Neural progenitor cell (in vitro differentiated cells): ENCODE measurements at regions not wholly inside any gene's neighbourhood (a gene's known extent, or its start where the extent isn't known, plus 50 kb on each side); places are given as distances from the start of the nearest gene placed in this dataset.
"Not testable (repeated sequence)": the region's sequence is repeated elsewhere in the genome, so short reads cannot be mapped to it uniquely, and the experiment has no call there.

ENCODE experiments used
- DNase-seq: peaks from one replicate; pipeline ENCODE4 v3.0.0-alpha.2; 2016; ENCODE audit warnings: low spot score
- H2AFZ ChIP-seq: fragments of 200-600 bp; sonication (generic); replicated peaks from 2 replicates; pipeline ENCODE4 v1.6.1; 2016; ENCODE audit warnings: antibody characterized with exemption
- H3F3A ChIP-seq: fragments of 200-600 bp; sonication (generic); 2 replicates; pipeline ENCODE4 v1.6.1; 2016; ENCODE audit warnings: antibody characterized with exemption, low read depth
- H3K27ac ChIP-seq: fragments of 200-600 bp; sonication (generic); 2 replicates; pipeline ENCODE4 v1.5.1; 2016; ENCODE audit warnings: mild to moderate bottlenecking
- H3K27me3 ChIP-seq: fragments of 200-600 bp; sonication (generic); 2 replicates; pipeline ENCODE4 v1.6.1; 2016; ENCODE audit warnings: mild to moderate bottlenecking, moderate library complexity
- H3K36me3 ChIP-seq: fragments of 200-600 bp; sonication (generic); 2 replicates; pipeline ENCODE4 v1.5.1; 2016
- H3K4me1 ChIP-seq: fragments of 200-600 bp; sonication (generic); 2 replicates; pipeline ENCODE4 v1.6.1; 2016; ENCODE audit warnings: mixed run types
- H3K4me2 ChIP-seq: fragments of 200-600 bp; sonication (generic); 2 replicates; pipeline ENCODE4 v1.6.1; 2016
- H3K4me3 ChIP-seq: fragments of 200-600 bp; sonication (generic); 2 replicates; pipeline ENCODE4 v1.5.1; 2016
- H3K79me2 ChIP-seq: fragments of 200-600 bp; sonication (generic); 2 replicates; pipeline ENCODE4 v1.6.1; 2016; ENCODE audit warnings: low read depth
- H3K9ac ChIP-seq: fragments of 200-600 bp; sonication (generic); 2 replicates; pipeline ENCODE4 v1.6.1; 2016
- H3K9me3 ChIP-seq: fragments of 200-600 bp; sonication (generic); 2 replicates; pipeline ENCODE4 v1.5.1; 2016; ENCODE audit warnings: low read depth
- H4K20me1 ChIP-seq: fragments of 200-600 bp; sonication (generic); 2 replicates; pipeline ENCODE4 v1.6.1; 2016; ENCODE audit warnings: low read depth
- H3K27ac Mint-ChIP-seq: 3 replicates; pipeline ENCODE4 v1.8.0; 2021; ENCODE audit warnings: mixed read lengths
- H3K27me3 Mint-ChIP-seq: 2 replicates; pipeline ENCODE4 v1.8.0; 2022; ENCODE audit warnings: low read depth, mild to moderate bottlenecking, inconsistent platforms, moderate library complexity, mixed read lengths; ENCODE audit not compliant: insufficient read depth
- H3K36me3 Mint-ChIP-seq: 3 replicates; pipeline ENCODE4 v1.8.0; 2021; ENCODE audit warnings: mixed read lengths
- H3K4me1 Mint-ChIP-seq: 3 replicates; pipeline ENCODE4 v1.8.0; 2021; ENCODE audit warnings: mixed read lengths
- H3K4me3 Mint-ChIP-seq: 3 replicates; pipeline ENCODE4 v1.8.0; 2021; ENCODE audit warnings: mild to moderate bottlenecking, moderate library complexity, mixed read lengths
- H3K9me3 Mint-ChIP-seq: 3 replicates; pipeline ENCODE4 v1.8.0; 2020; ENCODE audit warnings: mixed read lengths
- CTCF ChIP-seq: fragments of 200-600 bp; sonication (generic); IDR thresholded peaks from 2 replicates; pipeline ENCODE4 v1.5.1; 2017; ENCODE audit warnings: antibody characterized with exemption, mild to moderate bottlenecking
- EZH2 ChIP-seq: fragments of 200-600 bp; sonication (generic); IDR thresholded peaks from 2 replicates; pipeline ENCODE4 v1.6.1; 2017; ENCODE audit warnings: antibody characterized with exemption, mild to moderate bottlenecking, moderate library complexity
- EZH2phosphoT487 ChIP-seq: fragments of 200-600 bp; sonication (generic); IDR thresholded peaks from 2 replicates; pipeline ENCODE4 v1.6.1; 2017; ENCODE audit warnings: antibody characterized with exemption

GRCh38 chr4:43651991-43652390 is 759.5 kb downstream of the GRXCR1 start:
- no peaks in the 10 kb centered on the region for H3K79me2 ChIP-seq
- H3K4me3 ChIP-seq: no peak overlapping the region
- no peaks in the 10 kb centered on the region for H3K4me1 Mint-ChIP-seq
- H3K27me3 ChIP-seq: no peaks in the 10 kb centered on the region
- no peak overlapping the region for H3K4me3 Mint-ChIP-seq
- no peaks in the 10 kb centered on the region for H3F3A ChIP-seq
- no peaks in the 10 kb centered on the region for H3K36me3 Mint-ChIP-seq
- no peak overlapping the region for H3K4me2 ChIP-seq
- H3K4me1 ChIP-seq: no peaks in the 10 kb centered on the region
- H3K9me3 Mint-ChIP-seq: peaks cover 3% of the 10 kb centered on the region
- H3K27ac Mint-ChIP-seq: no peak overlapping the region
- no peaks in the 10 kb centered on the region for H3K36me3 ChIP-seq
- H4K20me1 ChIP-seq: no peaks in the 10 kb centered on the region
- H3K27ac ChIP-seq: no peak overlapping the region
- H3K9me3 ChIP-seq: no peaks in the 10 kb centered on the region
- no peak for TF ChIP-seq EZH2
- TF ChIP-seq EZH2phosphoT487: no peak
- TF ChIP-seq CTCF: no peak
- H2AFZ ChIP-seq: no peak overlapping the region
- DNase-seq: no peak
- no peaks in the 10 kb centered on the region for H3K27me3 Mint-ChIP-seq
- no peak overlapping the region for H3K9ac ChIP-seq

- not testable (repeated sequence) for H3K36me3 ChIP-seq, H3K4me1 Mint-ChIP-seq, H3K4me3 Mint-ChIP-seq, H3K27me3 Mint-ChIP-seq, H3K4me1 ChIP-seq, H4K20me1 ChIP-seq, DNase-seq, H3K9me3 Mint-ChIP-seq, H3K36me3 Mint-ChIP-seq, H3K27ac Mint-ChIP-seq, H3K4me2 ChIP-seq, H3K27me3 ChIP-seq, H3K9me3 ChIP-seq, H2AFZ ChIP-seq, H3K27ac ChIP-seq, H3K9ac ChIP-seq, H3F3A ChIP-seq, H3K4me3 ChIP-seq, H3K79me2 ChIP-seq
Measured at GRCh38 chr4:43659547-43659946, 767.0 kb downstream of the GRXCR1 start.

GRCh38 chr4:43672265-43672885 is 776.2 kb downstream of the KCTD8 start:
- H3K27ac ChIP-seq, H3K9me3 Mint-ChIP-seq, DNase-seq, H3K4me2 ChIP-seq, H3K36me3 Mint-ChIP-seq, H3K27me3 Mint-ChIP-seq, H3K4me1 Mint-ChIP-seq, H3K4me3 Mint-ChIP-seq, H3K79me2 ChIP-seq, H3K9ac ChIP-seq, H3K9me3 ChIP-seq, H3K4me1 ChIP-seq, H3K36me3 ChIP-seq, H3K27me3 ChIP-seq, H3F3A ChIP-seq, H2AFZ ChIP-seq, H4K20me1 ChIP-seq, H3K27ac Mint-ChIP-seq, H3K4me3 ChIP-seq: not testable (repeated sequence)

- no peak overlapping the region for H3K9ac ChIP-seq
Measured at GRCh38 chr4:43680421-43680820, 768.2 kb downstream of the KCTD8 start.

More at GRCh38 chr4:43680421-43680820, 768.2 kb downstream of the KCTD8 start:
- no peaks in the 10 kb centered on the region for H3K9me3 Mint-ChIP-seq
- H3K4me2 ChIP-seq: no peak overlapping the region
- DNase-seq: peak; percentile 3
- no peaks in the 10 kb centered on the region for H3K36me3 Mint-ChIP-seq
- H3K9me3 ChIP-seq: no peaks in the 10 kb centered on the region
- no peaks in the 10 kb centered on the region for H3K27me3 Mint-ChIP-seq
- H3K4me1 Mint-ChIP-seq: peaks cover 17% of the 10 kb centered on the region
- no peaks in the 10 kb centered on the region for H3K27me3 ChIP-seq
- no peaks in the 10 kb centered on the region for H3K79me2 ChIP-seq
- TF ChIP-seq CTCF (no peak), EZH2phosphoT487 (no peak), EZH2 (no peak)
- H3F3A ChIP-seq: no peaks in the 10 kb centered on the region
- peak overlapping the region; percentile 2 for H3K27ac Mint-ChIP-seq
- H3K36me3 ChIP-seq: no peaks in the 10 kb centered on the region
- no peaks in the 10 kb centered on the region for H3K4me1 ChIP-seq
- H3K4me3 ChIP-seq: no peak overlapping the region
- no peak overlapping the region for H3K4me3 Mint-ChIP-seq
- H3K27ac ChIP-seq: no peak overlapping the region
- no peak overlapping the region for H2AFZ ChIP-seq
- H4K20me1 ChIP-seq: no peaks in the 10 kb centered on the region
